HEK293T (cell line): ENCODE measurements at regions not wholly inside any gene's neighbourhood (a gene's known extent, or its start where the extent isn't known, plus 50 kb on each side); places are given as distances from the start of the nearest gene placed in this dataset.

Experiments
- BHLHE40 ChIP-seq: fragments of 450-650 bp; IDR thresholded peaks from 2 replicates; pipeline ENCODE4 v1.6.1; 2016; ENCODE audit warnings: mild to moderate bottlenecking, moderate library complexity, borderline replicate concordance
- CTBP1 ChIP-seq: fragments of 450-650 bp; IDR thresholded peaks from 2 replicates; pipeline ENCODE4 v1.6.1; 2016; ENCODE audit warnings: borderline replicate concordance
- ELF4 ChIP-seq: fragments of 450-650 bp; IDR thresholded peaks from 2 replicates; pipeline ENCODE4 v1.6.1; 2017; ENCODE audit warnings: antibody characterized with exemption
- FOXA1 ChIP-seq: fragments of 450-650 bp; IDR thresholded peaks from 2 replicates; pipeline ENCODE4 v1.6.1; 2016; ENCODE audit warnings: mild to moderate bottlenecking
- FOXK2 ChIP-seq: fragments of 450-650 bp; IDR thresholded peaks from 2 replicates; pipeline ENCODE4 v1.6.1; 2016; ENCODE audit warnings: mild to moderate bottlenecking
- FOXM1 ChIP-seq: fragments of 450-650 bp; IDR thresholded peaks from 2 replicates; pipeline ENCODE4 v1.6.1; 2017; ENCODE audit warnings: mild to moderate bottlenecking, borderline replicate concordance
- L3MBTL2 ChIP-seq: fragments of 450-650 bp; conservative IDR thresholded peaks from 2 replicates; pipeline ENCODE4 v1.6.1; 2016; ENCODE audit warnings: mild to moderate bottlenecking
- LEF1 ChIP-seq: fragments of 450-650 bp; IDR thresholded peaks from 2 replicates; pipeline ENCODE4 v1.6.1; 2017; ENCODE audit warnings: mild to moderate bottlenecking, borderline replicate concordance
- NFRKB ChIP-seq: fragments of 450-650 bp; IDR thresholded peaks from 2 replicates; pipeline ENCODE4 v1.6.1; 2016; ENCODE audit warnings: mild to moderate bottlenecking, moderate library complexity
- PKNOX1 ChIP-seq: fragments of 450-650 bp; IDR thresholded peaks from 2 replicates; pipeline ENCODE4 v1.6.1; 2016
- SP1 ChIP-seq: fragments of 450-650 bp; IDR thresholded peaks from 2 replicates; pipeline ENCODE4 v1.6.1; 2017
- SUZ12 ChIP-seq: fragments of 450-650 bp; IDR thresholded peaks from 2 replicates; pipeline ENCODE4 v1.6.1; 2016; ENCODE audit warnings: mild to moderate bottlenecking
- TARDBP ChIP-seq: fragments of 450-650 bp; IDR thresholded peaks from 2 replicates; pipeline ENCODE4 v1.6.1; 2016
- ZNF384 ChIP-seq: fragments of 450-650 bp; IDR thresholded peaks from 2 replicates; pipeline ENCODE4 v1.6.1; 2016

- TF ChIP-seq FOXM1 (no peak), TARDBP (no peak), NFRKB (no peak), L3MBTL2 (no peak), FOXK2 (no peak), ELF4 (no peak), SP1 (no peak), SUZ12 (no peak), LEF1 (no peak), BHLHE40 (no peak), PKNOX1 (no peak), ZNF384 (no peak), CTBP1 (no peak), FOXA1 (no peak)
Observed at GRCh38 chr3:76051145-76051544, 265.8 kb upstream of the ZNF717 start.
